OCI-LY1 (cell line): ENCODE measurements at regions not wholly inside any gene's neighbourhood (a gene's known extent, or its start where the extent isn't known, plus 50 kb on each side); places are given as distances from the start of the nearest gene placed in this dataset.

Source experiments
- H2AFZ ChIP-seq: fragments of 200-600 bp; sonication (generic), shearing (Covaris generic); 2 replicates; pipeline ENCODE4 v1.6.0; 2014; ENCODE audit warnings: antibody characterized with exemption, mild to moderate bottlenecking, low read length
- H3F3A ChIP-seq: fragments of 200-600 bp; sonication (generic), shearing (Covaris generic); 2 replicates; pipeline ENCODE4 v1.6.0; 2014; ENCODE audit warnings: mild to moderate bottlenecking, antibody characterized with exemption, low read length, moderate library complexity; ENCODE audit not compliant: insufficient read depth
- H3K27ac ChIP-seq: fragments of 200-600 bp; sonication (generic); 2 replicates; pipeline ENCODE4 v1.5.1; 2014; ENCODE audit warnings: low read length, mixed run types, mild to moderate bottlenecking, low read depth; ENCODE audit not compliant: poor library complexity, severe bottlenecking
- H3K27me3 ChIP-seq: fragments of 200-600 bp; sonication (generic); 2 replicates; pipeline ENCODE4 v1.6.0; 2014; ENCODE audit warnings: antibody characterized with exemption, mild to moderate bottlenecking, low read length, moderate library complexity; ENCODE audit not compliant: insufficient read depth
- H3K36me3 ChIP-seq: fragments of 200-600 bp; sonication (generic); 2 replicates; pipeline ENCODE4 v1.6.1; 2014; ENCODE audit warnings: mild to moderate bottlenecking, antibody characterized with exemption, low read length, moderate library complexity, mixed read lengths; ENCODE audit not compliant: insufficient read depth
- H3K4me1 ChIP-seq: fragments of 200-600 bp; sonication (generic); 2 replicates; pipeline ENCODE4 v1.5.1; 2014; ENCODE audit warnings: mild to moderate bottlenecking, low read length, moderate library complexity; ENCODE audit not compliant: insufficient read depth, severe bottlenecking
- H3K4me2 ChIP-seq: fragments of 200-600 bp; sonication (generic), shearing (Covaris generic); 2 replicates; pipeline ENCODE4 v1.6.1; 2014; ENCODE audit warnings: low read length
- H3K4me3 ChIP-seq: fragments of 200-600 bp; sonication (generic); 2 replicates; pipeline ENCODE4 v1.5.1; 2014; ENCODE audit warnings: low read length, low read depth, mild to moderate bottlenecking, mixed read lengths; ENCODE audit not compliant: poor library complexity, severe bottlenecking
- H3K79me2 ChIP-seq: fragments of 200-600 bp; shearing (Covaris generic); 2 replicates; pipeline ENCODE4 v1.6.1; 2016; ENCODE audit warnings: mixed run types, low read length, mixed read lengths; ENCODE audit not compliant: insufficient read depth
- H3K9ac ChIP-seq: fragments of 200-600 bp; sonication (generic), shearing (Covaris generic); 2 replicates; pipeline ENCODE4 v1.6.1; 2014; ENCODE audit warnings: mild to moderate bottlenecking, low read length, mixed read lengths
- H3K9me2 ChIP-seq: fragments of 200-600 bp; sonication (generic), shearing (Covaris generic); 2 replicates; pipeline ENCODE4 v1.6.1; 2014; ENCODE audit warnings: low read depth, mild to moderate bottlenecking, low read length, mixed read lengths
- H3K9me3 ChIP-seq: fragments of 200-600 bp; shearing (Covaris generic); 2 replicates; pipeline ENCODE4 v1.6.1; 2014; ENCODE audit warnings: low read length, mixed read lengths
- H4K20me1 ChIP-seq: fragments of 200-600 bp; sonication (generic), shearing (Covaris generic); 2 replicates; pipeline ENCODE4 v1.6.0; 2016; ENCODE audit warnings: mild to moderate bottlenecking, low read length; ENCODE audit not compliant: insufficient read depth
- EZH2 ChIP-seq: fragments of 200-600 bp; sonication (generic), shearing (Covaris generic); IDR thresholded peaks from 2 replicates; pipeline ENCODE4 v1.8.0; 2017; ENCODE audit warnings: borderline replicate concordance, mixed run types, mild to moderate bottlenecking, antibody characterized with exemption, low read length, moderate library complexity, mixed read lengths
- TF ChIP-seq, protein P1 (sequence below): fragments of 200-600 bp; sonication (generic), shearing (Covaris generic); IDR thresholded peaks from 2 replicates; pipeline ENCODE4 v1.5.1; 2017; ENCODE audit warnings: mild to moderate bottlenecking, antibody characterized with exemption, low read length, moderate library complexity, mixed read lengths

DNA sequence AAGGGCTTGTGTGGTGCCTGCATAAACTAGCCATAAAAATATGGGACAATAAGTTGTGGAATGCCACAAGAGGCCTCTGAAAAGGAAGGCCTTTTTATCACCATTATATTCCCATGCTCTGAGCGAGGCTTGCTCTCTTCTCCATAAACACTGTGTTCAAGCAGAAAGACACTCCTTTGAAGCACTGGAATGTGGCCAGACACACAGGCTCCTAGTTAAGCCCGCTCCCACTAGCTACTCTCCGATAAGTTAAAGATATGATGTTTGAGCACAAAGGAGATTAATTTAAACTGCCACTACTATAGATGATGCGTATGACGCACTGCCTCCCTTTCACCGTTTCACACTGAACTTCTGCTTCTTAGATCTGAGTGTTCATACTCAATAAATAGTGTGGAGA, 188.7 kb upstream of the TWIST2 start:
- H3K27ac ChIP-seq: no peak overlapping the region
- no peaks in the 10 kb centered on the region for H3K9me2 ChIP-seq
- no peak for TF ChIP-seq EZH2
- TF ChIP-seq, protein P1, sequence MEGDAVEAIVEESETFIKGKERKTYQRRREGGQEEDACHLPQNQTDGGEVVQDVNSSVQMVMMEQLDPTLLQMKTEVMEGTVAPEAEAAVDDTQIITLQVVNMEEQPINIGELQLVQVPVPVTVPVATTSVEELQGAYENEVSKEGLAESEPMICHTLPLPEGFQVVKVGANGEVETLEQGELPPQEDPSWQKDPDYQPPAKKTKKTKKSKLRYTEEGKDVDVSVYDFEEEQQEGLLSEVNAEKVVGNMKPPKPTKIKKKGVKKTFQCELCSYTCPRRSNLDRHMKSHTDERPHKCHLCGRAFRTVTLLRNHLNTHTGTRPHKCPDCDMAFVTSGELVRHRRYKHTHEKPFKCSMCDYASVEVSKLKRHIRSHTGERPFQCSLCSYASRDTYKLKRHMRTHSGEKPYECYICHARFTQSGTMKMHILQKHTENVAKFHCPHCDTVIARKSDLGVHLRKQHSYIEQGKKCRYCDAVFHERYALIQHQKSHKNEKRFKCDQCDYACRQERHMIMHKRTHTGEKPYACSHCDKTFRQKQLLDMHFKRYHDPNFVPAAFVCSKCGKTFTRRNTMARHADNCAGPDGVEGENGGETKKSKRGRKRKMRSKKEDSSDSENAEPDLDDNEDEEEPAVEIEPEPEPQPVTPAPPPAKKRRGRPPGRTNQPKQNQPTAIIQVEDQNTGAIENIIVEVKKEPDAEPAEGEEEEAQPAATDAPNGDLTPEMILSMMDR: no peak
- no peak overlapping the region for H3K4me2 ChIP-seq
- H3K4me1 ChIP-seq: no peaks in the 10 kb centered on the region
- H3K79me2 ChIP-seq: no peaks in the 10 kb centered on the region
- H3K9me3 ChIP-seq: 0 out of 2 replicates have a peak, but pooled peaks cover 2% of the 10 kb centered on the region
- no peaks in the 10 kb centered on the region for H3F3A ChIP-seq
- H3K4me3 ChIP-seq: no peak overlapping the region
- no peak overlapping the region for H3K9ac ChIP-seq
- H3K36me3 ChIP-seq: no peaks in the 10 kb centered on the region
- H2AFZ ChIP-seq: no peak overlapping the region
- no peaks in the 10 kb centered on the region for H4K20me1 ChIP-seq
- no peaks in the 10 kb centered on the region; the same call in 1 of the 2 replicates for H3K27me3 ChIP-seq

DNA sequence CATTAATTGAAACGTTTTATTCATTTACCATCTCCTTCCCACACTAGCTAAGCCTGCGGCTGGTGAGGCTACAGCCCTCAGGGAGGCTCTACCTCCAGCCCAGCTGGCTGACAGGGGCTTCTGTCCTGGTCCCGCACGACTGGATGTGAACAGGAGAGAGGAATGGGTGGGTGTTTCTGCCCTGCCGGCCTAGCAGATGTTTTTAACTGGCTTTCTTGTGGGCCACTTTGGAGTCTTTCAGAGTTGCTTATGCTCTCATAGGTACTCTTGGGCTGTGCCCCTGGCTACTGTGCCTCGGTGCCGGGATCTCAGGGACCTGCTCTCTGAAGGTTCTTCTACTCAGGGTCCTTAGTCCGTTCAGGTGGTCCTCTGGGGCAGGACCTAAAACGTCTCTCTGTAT, 184.3 kb upstream of the TWIST2 start:
- no peaks in the 10 kb centered on the region for H3K79me2 ChIP-seq
- no peak overlapping the region for H2AFZ ChIP-seq
- no peaks in the 10 kb centered on the region for H4K20me1 ChIP-seq
- 0 out of 2 replicates have a peak, but pooled peaks cover 4% of the 10 kb centered on the region for H3K27me3 ChIP-seq
- H3K9ac ChIP-seq: no peak overlapping the region
- H3K4me1 ChIP-seq: no peaks in the 10 kb centered on the region
- H3K27ac ChIP-seq: no peak overlapping the region
- no peak overlapping the region for H3K4me2 ChIP-seq
- H3K9me2 ChIP-seq: no peaks in the 10 kb centered on the region
- H3K36me3 ChIP-seq: no peaks in the 10 kb centered on the region
- H3F3A ChIP-seq: no peaks in the 10 kb centered on the region
- H3K9me3 ChIP-seq: 0 out of 2 replicates have a peak, but pooled peaks cover 2% of the 10 kb centered on the region
- TF ChIP-seq EZH2: no peak
- TF ChIP-seq, protein P1: no peak
- H3K4me3 ChIP-seq: no peak overlapping the region

- TF ChIP-seq, protein P1: no peak
- no peak overlapping the region for H3K27ac ChIP-seq
- H3K27me3 ChIP-seq: 0 out of 2 replicates have a peak, but pooled peaks cover 4% of the 10 kb centered on the region
- H3K36me3 ChIP-seq: no peaks in the 10 kb centered on the region
- H3K4me1 ChIP-seq: no peaks in the 10 kb centered on the region
- no peak overlapping the region for H3K4me3 ChIP-seq
- 0 out of 2 replicates have a peak, but pooled peaks cover 2% of the 10 kb centered on the region for H3K9me3 ChIP-seq
- H2AFZ ChIP-seq: no peak overlapping the region
- no peaks in the 10 kb centered on the region for H4K20me1 ChIP-seq
- no peak overlapping the region for H3K9ac ChIP-seq
- no peak overlapping the region for H3K4me2 ChIP-seq
- H3K79me2 ChIP-seq: no peaks in the 10 kb centered on the region
- no peaks in the 10 kb centered on the region for H3K9me2 ChIP-seq
- no peaks in the 10 kb centered on the region for H3F3A ChIP-seq
Measured at GRCh38 chr2:238665919-238666318, 182.0 kb upstream of the TWIST2 start.
